Type B pancreatic cell (in vitro differentiated cells): ENCODE measurements at regions not wholly inside any gene's neighbourhood (a gene's known extent, or its start where the extent isn't known, plus 50 kb on each side); places are given as distances from the start of the nearest gene placed in this dataset.

Experiments used
- DNase-seq: peaks from one replicate; pipeline ENCODE4 v3.0.0; 2021; ENCODE audit warnings: mixed read lengths; ENCODE audit not compliant: unreplicated experiment; ENCODE audit errors: extremely low spot score
- H3K27ac Mint-ChIP-seq: 2 replicates; pipeline ENCODE4 v1.8.0; 2021; ENCODE audit warnings: mild to moderate bottlenecking, mixed read lengths
- H3K27me3 Mint-ChIP-seq: 2 replicates; pipeline ENCODE4 v1.8.0; 2021; ENCODE audit warnings: mixed read lengths
- H3K36me3 Mint-ChIP-seq: 2 replicates; pipeline ENCODE4 v1.8.0; 2021; ENCODE audit warnings: mixed read lengths
- H3K4me1 Mint-ChIP-seq: one replicate; pipeline ENCODE4 v1.8.0; 2021; ENCODE audit warnings: mixed read lengths; ENCODE audit not compliant: unreplicated experiment
- H3K4me3 Mint-ChIP-seq: 2 replicates; pipeline ENCODE4 v1.8.0; 2021; ENCODE audit warnings: mild to moderate bottlenecking, mixed read lengths
- H3K9me3 Mint-ChIP-seq: 2 replicates; pipeline ENCODE4 v1.8.0; 2021; ENCODE audit warnings: mixed read lengths
- TF ChIP-seq, protein P1 (sequence below): fragments of 200-600 bp; sonication (generic); conservative IDR thresholded peaks from 2 replicates; pipeline ENCODE4 v1.5.0; 2021; ENCODE audit warnings: antibody characterized with exemption, mild to moderate bottlenecking

DNA sequence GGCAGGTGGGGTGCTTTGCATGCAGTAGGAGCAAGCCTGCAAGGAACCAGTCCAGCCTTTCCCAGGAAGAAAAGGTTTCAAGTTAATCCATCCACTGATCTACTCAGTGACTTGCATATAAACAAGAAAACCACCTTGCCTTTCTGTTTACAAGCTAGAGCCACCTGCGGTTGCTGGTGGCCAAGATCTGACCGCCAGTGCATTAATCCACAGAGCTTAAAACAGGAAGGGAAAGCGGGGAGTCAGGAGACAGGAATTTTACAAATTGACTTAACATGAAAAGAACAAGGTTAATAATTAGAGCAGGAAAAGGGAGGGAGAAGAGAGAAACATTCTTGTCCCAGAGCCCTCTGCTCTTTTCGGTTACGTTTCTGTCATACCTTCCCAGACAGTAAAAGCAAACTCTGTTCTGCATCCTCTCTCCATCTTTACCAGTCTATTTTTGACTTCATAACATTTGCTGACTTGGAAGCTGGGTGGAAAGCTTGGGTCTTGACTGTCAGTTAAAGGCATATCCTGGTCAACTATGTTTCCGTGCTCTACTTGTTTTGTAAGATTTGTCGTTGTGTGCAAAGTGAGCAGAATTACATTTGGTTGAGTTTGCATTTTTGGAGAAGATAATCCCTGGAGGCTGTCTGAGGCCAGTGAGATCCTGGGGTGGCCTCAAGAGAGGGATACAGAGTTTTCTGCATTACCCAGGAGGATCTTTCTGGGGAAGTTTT, 760.6 kb downstream of the EFNB2 start:
- Mint-ChIP-seq H3K4me1 (peaks cover 24% of the 10 kb centered on the region), H3K27me3 (peaks cover 6% of the 10 kb centered on the region), H3K27ac (no peak overlapping the region), H3K36me3 (no peaks in the 10 kb centered on the region), H3K4me3 (peak overlapping the region; percentile 29), H3K9me3 (no peaks in the 10 kb centered on the region)
- TF ChIP-seq, protein P1, sequence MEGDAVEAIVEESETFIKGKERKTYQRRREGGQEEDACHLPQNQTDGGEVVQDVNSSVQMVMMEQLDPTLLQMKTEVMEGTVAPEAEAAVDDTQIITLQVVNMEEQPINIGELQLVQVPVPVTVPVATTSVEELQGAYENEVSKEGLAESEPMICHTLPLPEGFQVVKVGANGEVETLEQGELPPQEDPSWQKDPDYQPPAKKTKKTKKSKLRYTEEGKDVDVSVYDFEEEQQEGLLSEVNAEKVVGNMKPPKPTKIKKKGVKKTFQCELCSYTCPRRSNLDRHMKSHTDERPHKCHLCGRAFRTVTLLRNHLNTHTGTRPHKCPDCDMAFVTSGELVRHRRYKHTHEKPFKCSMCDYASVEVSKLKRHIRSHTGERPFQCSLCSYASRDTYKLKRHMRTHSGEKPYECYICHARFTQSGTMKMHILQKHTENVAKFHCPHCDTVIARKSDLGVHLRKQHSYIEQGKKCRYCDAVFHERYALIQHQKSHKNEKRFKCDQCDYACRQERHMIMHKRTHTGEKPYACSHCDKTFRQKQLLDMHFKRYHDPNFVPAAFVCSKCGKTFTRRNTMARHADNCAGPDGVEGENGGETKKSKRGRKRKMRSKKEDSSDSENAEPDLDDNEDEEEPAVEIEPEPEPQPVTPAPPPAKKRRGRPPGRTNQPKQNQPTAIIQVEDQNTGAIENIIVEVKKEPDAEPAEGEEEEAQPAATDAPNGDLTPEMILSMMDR: no peak
- DNase-seq: no peak

DNA sequence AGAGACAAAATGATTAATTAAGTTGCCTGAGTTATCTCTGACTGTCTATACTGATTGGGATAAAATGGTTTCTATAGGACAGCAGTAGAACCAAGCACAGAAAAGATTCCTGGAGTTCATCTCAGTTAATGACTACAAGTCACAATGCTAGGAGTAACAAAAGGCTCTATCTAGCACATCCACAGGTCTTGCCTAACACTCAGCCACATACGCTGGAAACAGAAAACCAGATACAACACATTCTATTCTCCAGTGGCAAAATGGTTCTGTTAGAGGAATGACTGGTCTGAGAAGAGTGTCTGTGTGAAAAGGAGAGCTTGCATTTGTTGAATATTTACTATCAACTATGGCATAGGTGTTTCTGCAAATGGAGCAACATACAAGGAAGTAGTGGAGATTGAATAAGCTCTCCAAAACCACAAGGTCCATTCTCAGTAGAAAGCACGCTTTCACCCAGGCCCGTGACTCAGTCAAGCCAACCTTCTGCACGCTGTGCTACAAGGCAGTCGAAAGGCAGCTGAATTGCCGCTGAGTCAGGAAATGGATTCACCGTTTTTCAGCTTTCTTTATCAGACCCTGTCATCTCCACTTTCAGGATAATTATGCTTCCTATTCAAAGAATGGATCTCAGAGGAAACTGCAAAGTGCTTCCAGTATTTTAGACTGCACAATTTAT, 761.5 kb downstream of the EFNB2 start:
- Mint-ChIP-seq H3K4me1 (peaks cover 24% of the 10 kb centered on the region), H3K27me3 (peaks cover 6% of the 10 kb centered on the region), H3K9me3 (no peaks in the 10 kb centered on the region), H3K4me3 (no peak overlapping the region), H3K27ac (no peak overlapping the region), H3K36me3 (no peaks in the 10 kb centered on the region)
- TF ChIP-seq, protein P1: no peak
- DNase-seq: no peak

DNA sequence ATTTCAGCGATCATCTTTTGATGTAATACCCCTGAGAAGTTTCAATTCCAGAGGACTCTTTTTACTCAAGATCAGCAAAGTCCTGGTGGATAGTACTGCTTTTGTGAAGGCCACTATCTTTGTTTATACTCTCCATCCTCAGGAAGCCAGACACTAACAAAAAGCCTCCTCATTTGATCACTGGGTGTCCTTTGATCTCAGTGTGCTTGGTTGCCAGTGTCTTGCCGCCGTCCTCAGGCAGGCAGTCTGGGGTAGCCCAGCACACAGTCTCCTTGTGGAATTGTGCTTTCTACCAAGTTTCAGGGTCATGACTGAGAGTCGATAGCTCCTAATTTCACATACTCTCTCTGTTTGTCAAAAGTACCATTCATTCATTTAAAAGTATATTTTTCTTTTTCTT, 762.2 kb downstream of the EFNB2 start:
- TF ChIP-seq, protein P1: no peak
- Mint-ChIP-seq H3K36me3 (no peaks in the 10 kb centered on the region), H3K27me3 (peaks cover 6% of the 10 kb centered on the region), H3K9me3 (no peaks in the 10 kb centered on the region), H3K4me3 (no peak overlapping the region), H3K4me1 (peaks cover 24% of the 10 kb centered on the region), H3K27ac (no peak overlapping the region)
- DNase-seq: no peak

GRCh38 chr13:105764486-105764885, 771.0 kb downstream of the EFNB2 start:
- TF ChIP-seq, protein P1: no peak
- Mint-ChIP-seq H3K27ac (no peak overlapping the region), H3K36me3 (no peaks in the 10 kb centered on the region), H3K9me3 (peaks cover 5% of the 10 kb centered on the region), H3K4me3 (no peak overlapping the region), H3K27me3 (no peaks in the 10 kb centered on the region), H3K4me1 (no peaks in the 10 kb centered on the region)
- no peak for DNase-seq

- DNase-seq: no peak
- Mint-ChIP-seq H3K9me3 (peaks cover 5% of the 10 kb centered on the region), H3K4me3 (no peak overlapping the region), H3K36me3 (no peaks in the 10 kb centered on the region), H3K27ac (no peak overlapping the region), H3K4me1 (no peaks in the 10 kb centered on the region), H3K27me3 (no peaks in the 10 kb centered on the region)
- TF ChIP-seq, protein P1: no peak
These were observed 771.6 kb downstream of the EFNB2 start for GRCh38 chr13:105763851-105764250.
